IPS-15b (cell line): ENCODE measurements at regions not wholly inside any gene's neighbourhood (a gene's known extent, or its start where the extent isn't known, plus 50 kb on each side); places are given as distances from the start of the nearest gene placed in this dataset.
"Not testable (repeated sequence)": the region's sequence is repeated elsewhere in the genome, so short reads cannot be mapped to it uniquely, and the experiment has no call there.

Experiments
- H3K27me3 ChIP-seq: one replicate; pipeline ENCODE4 v1.6.1; 2013; ENCODE audit warnings: low read length; ENCODE audit not compliant: control insufficient read depth, insufficient read depth
- H3K36me3 ChIP-seq: one replicate; pipeline ENCODE4 v1.6.1; 2013; ENCODE audit warnings: low read length; ENCODE audit not compliant: control insufficient read depth, insufficient read depth
- H3K4me1 ChIP-seq: one replicate; pipeline ENCODE4 v1.6.1; 2013; ENCODE audit warnings: mild to moderate bottlenecking, low read length; ENCODE audit not compliant: control insufficient read depth, insufficient read depth
- H3K4me3 ChIP-seq: one replicate; pipeline ENCODE4 v1.5.1; 2013; ENCODE audit warnings: low read depth, low read length
- H3K9ac ChIP-seq: one replicate; pipeline ENCODE4 v1.6.1; 2013; ENCODE audit warnings: low read depth, mild to moderate bottlenecking, low read length
- H3K9me3 ChIP-seq: one replicate; pipeline ENCODE4 v1.6.1; 2013; ENCODE audit warnings: mild to moderate bottlenecking, low read length; ENCODE audit not compliant: control insufficient read depth, insufficient read depth

GRCh38 chr18:28468901-28469300 is 292.0 kb upstream of the CDH2 start:
- Histone ChIP-seq H3K27me3 (no peaks in the 10 kb centered on the region), H3K9ac (no peak overlapping the region), H3K4me1 (no peaks in the 10 kb centered on the region), H3K4me3 (no peak overlapping the region), H3K36me3 (no peaks in the 10 kb centered on the region), H3K9me3 (no peaks in the 10 kb centered on the region)

GRCh38 chr18:28466204-28466603 is 289.3 kb upstream of the CDH2 start:
- no peaks in the 10 kb centered on the region for H3K27me3 ChIP-seq
- H3K4me1 ChIP-seq, result no peaks in the 10 kb centered on the region
- H3K36me3 ChIP-seq, result no peaks in the 10 kb centered on the region
- H3K4me3 ChIP-seq, result no peak overlapping the region
- H3K9ac ChIP-seq, result no peak overlapping the region
- H3K9me3 ChIP-seq, result no peaks in the 10 kb centered on the region

- Histone ChIP-seq H3K27me3 (no peaks in the 10 kb centered on the region), H3K4me1 (no peaks in the 10 kb centered on the region), H3K9ac (no peak overlapping the region), H3K4me3 (no peak overlapping the region), H3K9me3 (no peaks in the 10 kb centered on the region), H3K36me3 (no peaks in the 10 kb centered on the region)
Measured at GRCh38 chr18:28459587-28459986, 282.7 kb upstream of the CDH2 start.

- no peaks in the 10 kb centered on the region for H3K36me3 ChIP-seq
- H3K4me1 ChIP-seq, result no peaks in the 10 kb centered on the region
- no peak overlapping the region for H3K4me3 ChIP-seq
- H3K9ac ChIP-seq, result no peak overlapping the region
- no peaks in the 10 kb centered on the region for H3K27me3 ChIP-seq
- H3K9me3 ChIP-seq, result no peaks in the 10 kb centered on the region
Measured at GRCh38 chr18:28458751-28459150, 281.8 kb upstream of the CDH2 start.

- H3K4me1 ChIP-seq, result no peaks in the 10 kb centered on the region
- no peak overlapping the region for H3K9ac ChIP-seq
- H3K4me3 ChIP-seq, result no peak overlapping the region
- no peaks in the 10 kb centered on the region for H3K27me3 ChIP-seq
- H3K36me3 ChIP-seq, result no peaks in the 10 kb centered on the region
- H3K9me3 ChIP-seq, result no peaks in the 10 kb centered on the region
Measured at GRCh38 chr18:28457784-28458183, 280.9 kb upstream of the CDH2 start.

GRCh38 chr18:28455971-28456370 is 279.0 kb upstream of the CDH2 start:
- Histone ChIP-seq H3K9ac (no peak overlapping the region), H3K9me3 (no peaks in the 10 kb centered on the region), H3K36me3 (no peaks in the 10 kb centered on the region), H3K4me1 (no peaks in the 10 kb centered on the region), H3K27me3 (no peaks in the 10 kb centered on the region), H3K4me3 (no peak overlapping the region)

- Histone ChIP-seq H3K4me3 (no peak overlapping the region), H3K27me3 (no peaks in the 10 kb centered on the region), H3K9ac (no peak overlapping the region), H3K9me3 (no peaks in the 10 kb centered on the region), H3K4me1 (no peaks in the 10 kb centered on the region), H3K36me3 (no peaks in the 10 kb centered on the region)
Measured at GRCh38 chr18:28439870-28440269, 262.9 kb upstream of the CDH2 start.

GRCh38 chr18:28438381-28438780 is 261.5 kb upstream of the CDH2 start:
- Histone ChIP-seq H3K9me3 (no peaks in the 10 kb centered on the region), H3K4me3 (no peak overlapping the region), H3K4me1 (no peaks in the 10 kb centered on the region), H3K9ac (no peak overlapping the region), H3K27me3 (no peaks in the 10 kb centered on the region), H3K36me3 (no peaks in the 10 kb centered on the region)

GRCh38 chr18:28432339-28432738 is 255.4 kb upstream of the CDH2 start:
- no peak overlapping the region for H3K9ac ChIP-seq
- no peaks in the 10 kb centered on the region for H3K9me3 ChIP-seq
- no peak overlapping the region for H3K4me3 ChIP-seq
- H3K27me3 ChIP-seq, result no peaks in the 10 kb centered on the region
- H3K4me1 ChIP-seq, result no peaks in the 10 kb centered on the region
- H3K36me3 ChIP-seq, result no peaks in the 10 kb centered on the region

GRCh38 chr18:28425886-28426285 is 249.0 kb upstream of the CDH2 start:
- no peaks in the 10 kb centered on the region for H3K27me3 ChIP-seq
- no peak overlapping the region for H3K4me3 ChIP-seq
- no peaks in the 10 kb centered on the region for H3K36me3 ChIP-seq
- H3K9me3 ChIP-seq, result no peaks in the 10 kb centered on the region
- H3K9ac ChIP-seq, result no peak overlapping the region
- H3K4me1 ChIP-seq, result no peaks in the 10 kb centered on the region

GRCh38 chr18:28422577-28422976 is 245.6 kb upstream of the CDH2 start:
- Histone ChIP-seq H3K9me3 (no peaks in the 10 kb centered on the region), H3K9ac (no peak overlapping the region), H3K4me3 (peak overlapping the region; percentile 37)

GRCh38 chr18:28421950-28422349 is 245.0 kb upstream of the CDH2 start:
- H3K27me3 ChIP-seq, H3K36me3 ChIP-seq, H3K9ac ChIP-seq, H3K9me3 ChIP-seq, H3K4me1 ChIP-seq: not testable (repeated sequence)
- peak overlapping the region; percentile 37 for H3K4me3 ChIP-seq

More at GRCh38 chr18:28422577-28422976, 245.6 kb upstream of the CDH2 start:
- no peaks in the 10 kb centered on the region for H3K27me3 ChIP-seq
- H3K36me3 ChIP-seq, result no peaks in the 10 kb centered on the region
- no peaks in the 10 kb centered on the region for H3K4me1 ChIP-seq

GRCh38 chr18:28412521-28412920 is 235.6 kb upstream of the CDH2 start:
- Histone ChIP-seq H3K4me3 (no peak overlapping the region), H3K36me3 (no peaks in the 10 kb centered on the region), H3K27me3 (no peaks in the 10 kb centered on the region), H3K9ac (no peak overlapping the region), H3K9me3 (no peaks in the 10 kb centered on the region), H3K4me1 (no peaks in the 10 kb centered on the region)
